CD4-positive, alpha-beta T cell treated with Interleukin-6 at 100 ng/mL for 8 hours (primary cell): ENCODE measurements at regions not wholly inside any gene's neighbourhood (a gene's known extent, or its start where the extent isn't known, plus 50 kb on each side); places are given as distances from the start of the nearest gene placed in this dataset.
A peak's percentile ranks its signal among the peaks of the same experiment; 100 is the strongest.
"Not testable (repeated sequence)": the region's sequence is repeated elsewhere in the genome, so short reads cannot be mapped to it uniquely, and the experiment has no call there.

ENCODE experiments used
- DNase-seq: peaks from one replicate; pipeline ENCODE4 v3.0.0-alpha.2; 2020; ENCODE audit warnings: mixed read lengths, low spot score

GRCh38 chr20:4635781-4636180, 50.5 kb upstream of the PRNP start:
- DNase-seq: no peak

- no peak for DNase-seq
These were observed 50.9 kb upstream of the PRNP start for GRCh38 chr20:4635342-4635741.

GRCh38 chr20:4633780-4634179, 52.5 kb upstream of the PRNP start:
- DNase-seq: no peak

- DNase-seq: no peak
These were observed 52.9 kb upstream of the PRNP start for GRCh38 chr20:4633379-4633778.

- no peak for DNase-seq
These were observed 53.4 kb upstream of the PRNP start for GRCh38 chr20:4632876-4633275.

GRCh38 chr20:4626228-4626627, 60.0 kb upstream of the PRNP start:
- DNase-seq: no peak

- no peak for DNase-seq
These were observed 60.6 kb upstream of the PRNP start for GRCh38 chr20:4625687-4626086.

- not testable (repeated sequence) for DNase-seq
These were observed 61.5 kb upstream of the PRNP start for GRCh38 chr20:4624675-4625336.

GRCh38 chr20:4619144-4619543, 67.1 kb upstream of the PRNP start:
- not testable (repeated sequence) for DNase-seq

- no peak for DNase-seq
These were observed 68.8 kb upstream of the PRNP start for GRCh38 chr20:4617484-4617883.

GRCh38 chr20:4617019-4617418, 69.2 kb upstream of the PRNP start:
- DNase-seq: no peak

GRCh38 chr20:4613718-4614620, 72.3 kb upstream of the PRNP start:
- peak; percentile 73 for DNase-seq

GRCh38 chr20:4613184-4613583, 73.1 kb upstream of the PRNP start:
- DNase-seq: no peak

- DNase-seq: no peak
These were observed 75.4 kb upstream of the PRNP start for GRCh38 chr20:4610871-4611270.

- no peak for DNase-seq
These were observed 76.7 kb upstream of the PRNP start for GRCh38 chr20:4609511-4609910.

GRCh38 chr20:4608861-4609260, 77.4 kb upstream of the PRNP start:
- DNase-seq: no peak

- DNase-seq: peak; percentile 66
These were observed 79.0 kb upstream of the PRNP start for GRCh38 chr20:4607287-4607713.

GRCh38 chr20:4606051-4606450, 80.2 kb upstream of the PRNP start:
- DNase-seq: no peak

GRCh38 chr20:4605166-4605565, 81.1 kb upstream of the PRNP start:
- DNase-seq: no peak

GRCh38 chr20:4604580-4604979, 81.7 kb upstream of the PRNP start:
- no peak for DNase-seq

- no peak for DNase-seq
These were observed 82.5 kb upstream of the PRNP start for GRCh38 chr20:4603724-4604123.

GRCh38 chr20:4602297-4602631, 84.0 kb upstream of the PRNP start:
- DNase-seq: no peak

- no peak for DNase-seq
These were observed 84.5 kb upstream of the PRNP start for GRCh38 chr20:4601630-4602296.
